ENCODE measurements at regions not wholly inside any gene's neighbourhood (a gene's known extent, or its start where the extent isn't known, plus 50 kb on each side); places are given as distances from the start of the nearest gene placed in this dataset.

- Histone ChIP-seq H4K20me1 (replicated peaks; ENCODE audit: insufficient read depth) (no peaks in the 10 kb centered on the region), H3K36me3 (ENCODE audit: insufficient read depth) (no peaks in the 10 kb centered on the region), H3K9me2 (ENCODE audit: insufficient read depth) (peaks cover 14% of the 10 kb centered on the region; the same call in 1 of the 2 replicates), H2AFZ (no peak overlapping the region), H3K4me1 (ENCODE audit: insufficient read depth) (no peaks in the 10 kb centered on the region), H3K27ac (ENCODE audit: low read depth) (no peak overlapping the region), H3F3A (replicated peaks; ENCODE audit: low read depth) (no peaks in the 10 kb centered on the region), H3K79me2 (replicated peaks; ENCODE audit: insufficient read depth) (no peaks in the 10 kb centered on the region), H3K4me2 (no peak overlapping the region), H3K4me3 (no peak overlapping the region), H3K27me3 (ENCODE audit: insufficient read depth) (no peaks in the 10 kb centered on the region)
- Mint-ChIP-seq H3K4me1 (no peaks in the 10 kb centered on the region), H3K4me3 (no peak overlapping the region), H3K27ac (no peak overlapping the region), H3K27me3 (ENCODE audit: insufficient read depth, low read depth, poor library complexity) (peaks cover 1% of the 10 kb centered on the region), H3K9me3 (peaks cover 5% of the 10 kb centered on the region; the same call in 2 of the 3 replicates), H3K36me3 (ENCODE audit: low read depth) (no peaks in the 10 kb centered on the region)
- ATAC-seq (no peak), DNase-seq (ENCODE audit: low spot score) (no peak)
- TF ChIP-seq JUNB (IDR thresholded peaks at IDR 0.05; ENCODE audit: unreplicated experiment) (no peak), NANOG (IDR thresholded peaks at IDR 0.05; ENCODE audit: borderline replicate concordance) (no peak), POLR2AphosphoS5 (IDR thresholded peaks at IDR 0.05; ENCODE audit: low read depth) (no peak), ZNF462 (CRISPR knock-in tag; IDR thresholded peaks at IDR 0.05) (no peak), REST (IDR thresholded peaks at IDR 0.05; ENCODE audit: unreplicated experiment) (no peak)
Observed at GRCh38 chr14:53524391-53524790, 371.3 kb upstream of the DDHD1 start.

Measured in GM23338 (cell line).